GM10266 (cell line): ENCODE measurements at regions not wholly inside any gene's neighbourhood (a gene's known extent, or its start where the extent isn't known, plus 50 kb on each side); places are given as distances from the start of the nearest gene placed in this dataset.

ENCODE experiments used
- DNase-seq: peaks from one replicate; pipeline ENCODE4 v3.0.0; 2012; ENCODE audit errors: extremely low spot score
- CTCF ChIP-seq: IDR thresholded peaks from 2 replicates; pipeline ENCODE4 v1.5.1; 2012; ENCODE audit warnings: mild to moderate bottlenecking, low read depth; ENCODE audit not compliant: control insufficient read depth, insufficient read depth; ENCODE audit errors: missing control alignments

GRCh38 chr10:2130705-2131305 is 393.5 kb upstream of the ADARB2 start:
- TF ChIP-seq CTCF, result no peak
- no peak for DNase-seq

GRCh38 chr10:2128991-2129390 is 391.7 kb upstream of the ADARB2 start:
- no peak for TF ChIP-seq CTCF
- no peak for DNase-seq

DNA sequence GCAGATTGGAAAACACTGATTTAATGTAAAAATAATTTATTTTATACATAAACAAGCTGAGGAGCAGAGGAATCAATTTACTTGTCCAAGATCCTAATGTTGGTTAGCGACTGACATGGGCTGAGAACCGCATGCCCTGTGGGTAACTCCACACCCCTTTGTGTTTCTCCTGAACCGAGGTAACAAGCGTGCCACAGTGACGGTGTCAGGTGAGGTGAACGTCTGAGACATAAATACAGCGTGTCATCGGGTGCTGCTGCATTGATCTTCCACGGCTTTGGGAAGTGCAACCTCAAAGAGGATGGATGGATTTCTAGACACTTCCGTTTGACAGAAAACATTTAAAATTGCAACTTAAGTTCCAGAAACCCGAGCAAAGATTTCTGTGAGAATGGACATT is 386.8 kb upstream of the ADARB2 start:
- no peak for TF ChIP-seq CTCF
- DNase-seq, result no peak

GRCh38 chr10:2122431-2123124 is 385.3 kb upstream of the ADARB2 start:
- TF ChIP-seq CTCF, result no peak
- no peak for DNase-seq

DNA sequence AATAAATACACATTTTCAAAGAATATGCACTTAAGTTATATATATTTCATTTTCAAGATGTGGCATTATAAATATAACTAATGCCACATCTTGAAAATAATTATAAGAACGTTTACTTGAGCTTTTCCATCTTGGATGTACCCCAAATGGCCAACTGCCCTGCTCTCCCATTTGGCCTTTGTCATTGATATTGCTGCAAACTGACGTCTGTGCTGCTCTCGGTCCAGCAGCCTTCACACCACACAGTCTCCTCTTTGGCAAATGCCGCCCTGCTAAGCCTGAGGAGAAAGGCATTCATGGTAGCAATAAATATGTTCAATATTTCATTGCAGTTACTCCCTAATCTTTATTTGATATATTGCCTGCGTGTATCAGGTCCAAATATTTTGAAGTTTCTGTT is 384.6 kb upstream of the ADARB2 start:
- DNase-seq, result no peak
- TF ChIP-seq CTCF, result no peak

GRCh38 chr10:2121315-2121714 is 384.0 kb upstream of the ADARB2 start:
- no peak for DNase-seq
- no peak for TF ChIP-seq CTCF

DNA sequence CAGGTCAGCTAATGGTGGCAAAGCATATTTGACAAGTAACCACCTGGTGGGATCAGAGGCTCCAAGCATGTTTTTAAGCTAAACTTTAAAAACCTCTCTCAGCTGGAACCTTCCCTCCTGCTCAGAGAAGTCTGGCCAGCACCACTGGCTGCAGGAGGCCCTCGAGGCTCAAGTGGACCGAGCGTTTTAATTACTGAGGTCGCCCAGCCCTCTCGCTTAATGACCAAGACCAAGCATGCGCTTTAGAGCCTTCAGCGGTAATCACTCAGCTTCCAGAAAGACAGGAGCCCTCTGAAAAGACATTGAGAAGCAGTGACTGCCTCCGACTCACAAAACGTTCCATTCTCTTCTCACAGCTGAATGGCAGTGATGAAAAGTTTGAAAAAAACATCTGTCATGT is 383.4 kb upstream of the ADARB2 start:
- TF ChIP-seq CTCF, result no peak
- DNase-seq, result no peak
